ENCODE measurements at regions not wholly inside any gene's neighbourhood (a gene's known extent, or its start where the extent isn't known, plus 50 kb on each side); places are given as distances from the start of the nearest gene placed in this dataset.
"Not testable (repeated sequence)": the region's sequence is repeated elsewhere in the genome, so short reads cannot be mapped to it uniquely, and the experiment has no call there.

DNA sequence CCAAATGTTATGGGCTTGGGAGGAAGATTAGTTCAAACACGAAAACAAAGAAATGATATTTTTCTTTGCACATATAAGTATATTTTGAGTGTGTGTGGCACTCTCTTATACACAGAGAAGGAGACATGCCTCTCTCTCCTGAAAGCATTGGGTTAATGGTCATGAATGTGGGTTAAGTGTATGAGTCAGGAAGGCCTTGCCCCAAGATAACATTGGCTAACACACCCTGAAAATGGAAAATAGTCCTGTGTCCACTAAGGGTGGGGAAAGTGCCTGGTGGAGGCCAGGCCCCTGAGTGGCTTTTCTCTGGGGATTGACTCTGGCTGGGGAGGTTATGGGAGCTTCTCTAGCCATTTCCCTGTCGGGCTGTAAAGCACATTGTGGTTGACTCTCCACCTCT, 332.7 kb upstream of the ONECUT1 start:
- no peak overlapping the region for H3K4me3 ChIP-seq (replicated peaks; ENCODE audit: low read depth, low read length)
- TF ChIP-seq, protein P1, sequence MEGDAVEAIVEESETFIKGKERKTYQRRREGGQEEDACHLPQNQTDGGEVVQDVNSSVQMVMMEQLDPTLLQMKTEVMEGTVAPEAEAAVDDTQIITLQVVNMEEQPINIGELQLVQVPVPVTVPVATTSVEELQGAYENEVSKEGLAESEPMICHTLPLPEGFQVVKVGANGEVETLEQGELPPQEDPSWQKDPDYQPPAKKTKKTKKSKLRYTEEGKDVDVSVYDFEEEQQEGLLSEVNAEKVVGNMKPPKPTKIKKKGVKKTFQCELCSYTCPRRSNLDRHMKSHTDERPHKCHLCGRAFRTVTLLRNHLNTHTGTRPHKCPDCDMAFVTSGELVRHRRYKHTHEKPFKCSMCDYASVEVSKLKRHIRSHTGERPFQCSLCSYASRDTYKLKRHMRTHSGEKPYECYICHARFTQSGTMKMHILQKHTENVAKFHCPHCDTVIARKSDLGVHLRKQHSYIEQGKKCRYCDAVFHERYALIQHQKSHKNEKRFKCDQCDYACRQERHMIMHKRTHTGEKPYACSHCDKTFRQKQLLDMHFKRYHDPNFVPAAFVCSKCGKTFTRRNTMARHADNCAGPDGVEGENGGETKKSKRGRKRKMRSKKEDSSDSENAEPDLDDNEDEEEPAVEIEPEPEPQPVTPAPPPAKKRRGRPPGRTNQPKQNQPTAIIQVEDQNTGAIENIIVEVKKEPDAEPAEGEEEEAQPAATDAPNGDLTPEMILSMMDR (IDR thresholded peaks at IDR 0.05; ENCODE audit: low read depth, low read length, missing control alignments) = no peak
- DNase-seq (ENCODE audit: extremely low read depth, low read depth) = no peak

DNA sequence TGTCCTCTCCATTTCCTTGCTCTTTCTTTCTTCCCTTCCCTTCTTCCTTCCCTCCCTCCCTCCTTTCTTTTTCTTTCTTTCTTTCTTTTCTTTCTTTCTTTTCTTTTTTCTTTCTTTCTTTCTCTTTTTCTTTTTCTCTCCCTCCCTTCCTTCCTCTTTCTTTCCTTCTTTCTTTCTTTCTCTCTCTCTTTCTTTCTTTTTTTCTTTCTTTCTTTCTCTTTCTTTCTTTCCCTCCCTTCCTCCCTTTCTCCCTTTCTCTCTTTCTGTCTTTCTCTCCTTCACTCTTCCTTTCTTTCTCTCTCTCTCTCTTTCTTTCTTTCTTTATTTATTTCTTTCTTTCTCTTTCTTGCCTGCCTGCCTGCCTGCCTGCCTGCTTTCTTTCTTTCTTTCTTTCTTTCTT, 326.8 kb upstream of the ONECUT1 start:
- not testable (repeated sequence) for DNase-seq (ENCODE audit: extremely low read depth, low read depth)

DNA sequence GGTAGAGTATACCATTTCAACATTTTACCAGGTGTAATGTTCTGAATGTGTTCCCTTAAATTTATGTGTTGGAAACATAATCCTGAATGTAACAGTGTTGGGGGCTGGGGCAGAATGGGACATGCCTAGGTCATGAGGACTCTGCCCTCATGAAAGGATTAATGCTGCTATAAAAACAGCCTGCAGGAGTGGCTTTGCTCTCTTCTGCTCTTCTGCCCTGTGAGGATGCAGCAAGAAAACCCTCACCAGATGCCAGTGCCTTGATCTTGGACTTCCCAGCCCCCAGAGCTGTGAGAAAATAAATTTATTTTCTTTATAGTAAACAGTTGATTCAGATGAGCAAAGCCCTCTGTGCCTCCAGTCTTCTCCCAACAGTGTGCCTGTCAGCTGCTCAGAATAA, 326.0 kb upstream of the ONECUT1 start:
- TF ChIP-seq, protein P1 (IDR thresholded peaks at IDR 0.05; ENCODE audit: low read depth, low read length, missing control alignments) = no peak
- H3K4me3 ChIP-seq (replicated peaks; ENCODE audit: low read depth, low read length) = no peak overlapping the region
- no peak for DNase-seq (ENCODE audit: extremely low read depth, low read depth)

More for the DNA sequence above, 326.8 kb upstream of the ONECUT1 start:
- not testable (repeated sequence) for H3K4me3 ChIP-seq (replicated peaks; ENCODE audit: low read depth, low read length)

DNA sequence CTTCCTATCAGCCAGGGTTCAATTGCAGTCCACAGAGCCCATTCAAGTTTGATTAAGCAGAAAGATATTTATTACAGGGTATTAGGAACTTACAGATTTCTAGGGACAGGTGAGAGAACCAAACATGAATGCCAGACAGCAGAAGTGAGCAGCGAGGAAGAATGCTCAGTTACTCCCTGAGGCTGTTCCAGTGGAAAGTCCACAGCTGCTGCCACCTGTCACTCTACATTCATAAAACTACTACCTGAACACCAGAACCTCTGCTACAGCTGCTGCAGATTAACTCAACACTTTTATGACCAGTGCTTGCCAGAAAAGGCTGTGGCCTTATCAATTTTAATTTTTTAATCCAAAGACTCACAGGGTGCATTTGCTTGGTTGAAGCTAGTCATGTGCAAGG, 325.4 kb upstream of the ONECUT1 start:
- no peak overlapping the region for H3K4me3 ChIP-seq (replicated peaks; ENCODE audit: low read depth, low read length)
- TF ChIP-seq, protein P1 (IDR thresholded peaks at IDR 0.05; ENCODE audit: low read depth, low read length, missing control alignments) = no peak
- no peak for DNase-seq (ENCODE audit: extremely low read depth, low read depth)

DNA sequence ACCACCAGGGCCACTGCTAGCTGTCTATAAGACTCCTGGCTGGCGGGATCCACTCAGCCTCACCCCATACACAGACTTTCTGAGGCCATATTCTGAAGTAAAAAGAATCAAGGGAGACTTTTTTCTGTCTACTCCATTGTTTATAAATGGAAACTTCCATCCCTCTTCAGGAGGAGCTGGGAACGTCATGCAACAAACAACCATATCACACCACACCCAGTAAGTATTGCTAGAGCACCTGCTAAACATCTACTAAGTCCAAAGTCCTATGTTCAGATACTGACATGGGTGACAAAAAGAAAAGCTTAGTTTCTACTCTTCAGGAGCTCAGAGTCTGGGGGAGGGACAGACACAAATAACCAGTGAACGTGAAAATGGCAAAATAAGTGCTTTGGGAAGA, 324.8 kb upstream of the ONECUT1 start:
- TF ChIP-seq, protein P1 (IDR thresholded peaks at IDR 0.05; ENCODE audit: low read depth, low read length, missing control alignments) = no peak
- no peak overlapping the region for H3K4me3 ChIP-seq (replicated peaks; ENCODE audit: low read depth, low read length)
- DNase-seq (ENCODE audit: extremely low read depth, low read depth) = no peak

GRCh38 chr15:53110999-53111398, 320.9 kb upstream of the ONECUT1 start:
- no peak overlapping the region for H3K4me3 ChIP-seq (replicated peaks; ENCODE audit: low read depth, low read length)
- DNase-seq (ENCODE audit: extremely low read depth, low read depth) = no peak
- TF ChIP-seq, protein P1 (IDR thresholded peaks at IDR 0.05; ENCODE audit: low read depth, low read length, missing control alignments) = no peak

DNA sequence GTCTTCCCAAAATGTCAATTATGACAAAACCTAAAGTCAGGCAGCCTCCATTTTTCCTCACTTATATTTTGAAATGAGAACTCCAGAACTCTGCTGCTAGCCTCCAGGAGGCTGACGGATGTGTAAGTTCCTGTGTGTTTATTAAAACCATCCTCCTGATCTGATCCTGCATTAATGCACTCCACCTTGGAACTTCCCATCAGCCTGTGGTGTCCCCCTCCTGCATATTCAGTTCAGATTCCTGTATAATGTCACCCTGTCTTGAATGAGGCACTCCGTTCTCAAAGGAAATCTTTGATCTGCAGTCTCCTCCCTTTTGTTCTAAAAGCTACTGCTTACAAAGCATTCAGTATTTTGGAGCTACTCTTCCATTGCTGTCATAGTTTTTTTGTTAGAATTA, 318.2 kb upstream of the ONECUT1 start:
- H3K4me3 ChIP-seq (replicated peaks; ENCODE audit: low read depth, low read length) = no peak overlapping the region
- DNase-seq (ENCODE audit: extremely low read depth, low read depth) = no peak
- TF ChIP-seq, protein P1 (IDR thresholded peaks at IDR 0.05; ENCODE audit: low read depth, low read length, missing control alignments) = no peak

Data from HFF-Myc (cell line).